NCI-H2196 treated with DMSO at 0.1 percent for 48 hours (cell line): ENCODE measurements at regions not wholly inside any gene's neighbourhood (a gene's known extent, or its start where the extent isn't known, plus 50 kb on each side); places are given as distances from the start of the nearest gene placed in this dataset.
"Not testable (repeated sequence)": the region's sequence is repeated elsewhere in the genome, so short reads cannot be mapped to it uniquely, and the experiment has no call there.

Experiments used
- DNase-seq: peaks from one replicate; lab custom pipeline; 2025; ENCODE audit not compliant: unreplicated experiment; lab: John Stamatoyannopoulos, UW

DNA sequence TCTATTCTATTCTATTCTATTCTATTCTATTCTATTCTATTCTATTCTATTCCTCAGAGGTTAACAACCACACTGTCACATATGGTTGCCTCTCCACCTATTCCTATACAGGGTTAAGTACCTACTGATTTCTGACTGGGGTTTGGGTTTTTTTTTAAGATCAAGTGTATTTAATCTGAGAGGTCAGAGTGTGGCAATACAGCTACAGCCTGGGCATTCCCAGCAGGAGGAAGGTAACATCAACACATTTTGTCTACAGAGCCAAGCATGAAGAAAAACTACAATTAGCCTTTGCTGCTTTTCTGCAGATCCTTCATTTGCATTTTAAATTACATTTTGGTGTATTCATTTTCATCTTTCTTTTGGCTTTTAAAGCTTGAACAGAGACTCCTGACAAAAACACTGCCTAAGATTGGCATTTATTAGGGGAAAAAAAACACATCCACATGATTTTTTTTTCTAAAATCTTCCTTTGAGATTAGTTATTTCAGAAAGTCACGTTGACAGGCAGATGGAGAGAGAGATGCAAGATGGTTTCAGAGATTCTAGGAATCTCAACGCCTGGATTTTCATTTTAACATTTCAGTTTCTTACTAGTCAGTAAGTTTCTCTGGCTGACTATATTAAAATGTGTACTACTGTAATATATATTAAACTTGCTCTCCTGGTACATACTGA lies 255.9 kb upstream of the TET2 start:
- no peak for DNase-seq

DNA sequence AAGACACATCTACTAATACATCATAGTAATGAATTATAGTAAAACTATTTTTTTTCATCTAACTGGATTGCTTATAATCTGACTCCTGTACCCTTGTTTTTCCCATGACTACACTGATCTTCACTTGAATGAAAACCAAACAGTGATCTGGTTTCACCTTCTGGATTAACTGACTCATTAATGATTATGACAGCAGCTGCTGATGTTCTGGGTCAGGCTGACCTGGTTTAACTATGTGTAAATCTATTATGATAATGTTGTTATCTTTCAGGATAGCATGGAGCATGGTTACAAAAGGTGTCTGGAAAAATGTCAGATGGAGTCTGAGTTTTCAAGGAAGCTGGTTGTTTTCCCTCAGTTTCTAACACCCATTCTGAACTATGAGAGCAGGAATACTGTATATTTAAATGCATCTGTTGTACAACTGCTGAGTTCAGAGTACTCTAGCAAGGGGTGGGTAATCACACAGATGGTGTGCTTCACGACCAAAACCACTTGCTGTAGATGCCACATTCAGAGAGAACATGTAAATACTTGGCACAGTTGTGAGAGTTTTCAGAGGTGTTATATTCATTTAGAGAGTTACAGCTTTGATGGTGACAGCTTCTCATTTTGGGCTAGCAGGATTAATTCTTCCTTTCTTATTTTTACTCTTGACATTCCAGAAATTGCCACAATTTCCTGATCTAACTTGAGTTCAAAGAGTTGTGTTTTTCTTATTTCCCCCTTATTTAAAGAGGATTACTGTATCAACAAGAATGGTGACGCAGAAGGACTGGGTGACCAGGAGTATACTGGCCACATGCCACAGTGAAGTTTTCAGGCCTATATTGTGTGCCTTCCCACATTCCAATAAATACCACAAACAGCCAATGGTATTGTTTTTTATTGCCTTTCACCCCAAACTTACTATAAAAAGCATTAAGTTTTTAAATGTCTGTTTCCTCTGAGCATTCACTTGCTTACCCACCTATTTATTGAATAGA lies 249.7 kb upstream of the TET2 start:
- no peak for DNase-seq

DNA sequence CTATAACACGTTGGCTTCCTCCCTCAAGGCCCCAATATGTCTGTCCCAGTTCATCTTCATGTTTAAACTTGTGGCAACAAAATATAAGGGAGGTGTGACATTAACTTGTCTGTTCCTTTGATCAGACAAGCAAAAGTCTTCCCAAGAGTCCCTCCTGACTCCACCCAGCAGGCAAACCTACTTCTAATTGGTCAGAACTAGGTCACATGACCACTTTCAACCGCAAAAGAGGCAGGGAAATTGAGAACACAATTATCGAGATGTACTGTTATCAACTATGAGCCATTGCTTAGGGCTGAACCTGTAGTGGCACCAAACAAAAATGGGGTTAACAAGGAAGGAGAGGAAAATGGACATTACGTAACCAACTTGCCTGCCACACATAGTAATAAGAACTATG lies 246.8 kb upstream of the TET2 start:
- DNase-seq: no peak

DNA sequence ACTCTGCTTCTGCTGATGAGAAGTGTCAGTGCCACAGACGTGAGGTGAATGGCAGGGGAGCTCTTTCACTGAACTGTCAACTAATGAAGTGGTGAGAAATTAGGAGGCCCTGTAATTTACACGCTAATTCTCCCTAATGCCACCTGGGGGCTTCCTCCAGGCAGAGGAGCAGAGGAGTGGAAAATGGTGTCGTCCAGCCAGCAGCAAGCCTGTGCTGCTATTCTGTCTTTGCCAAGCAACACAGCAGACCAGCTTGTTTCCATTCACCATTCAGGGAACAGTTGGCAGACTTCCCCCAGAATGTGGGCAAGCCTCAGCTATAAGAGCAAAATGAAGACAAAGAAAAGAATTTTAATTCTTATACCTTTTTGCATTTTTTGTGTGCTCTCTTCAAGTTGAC lies 245.2 kb upstream of the TET2 start:
- no peak for DNase-seq

DNA sequence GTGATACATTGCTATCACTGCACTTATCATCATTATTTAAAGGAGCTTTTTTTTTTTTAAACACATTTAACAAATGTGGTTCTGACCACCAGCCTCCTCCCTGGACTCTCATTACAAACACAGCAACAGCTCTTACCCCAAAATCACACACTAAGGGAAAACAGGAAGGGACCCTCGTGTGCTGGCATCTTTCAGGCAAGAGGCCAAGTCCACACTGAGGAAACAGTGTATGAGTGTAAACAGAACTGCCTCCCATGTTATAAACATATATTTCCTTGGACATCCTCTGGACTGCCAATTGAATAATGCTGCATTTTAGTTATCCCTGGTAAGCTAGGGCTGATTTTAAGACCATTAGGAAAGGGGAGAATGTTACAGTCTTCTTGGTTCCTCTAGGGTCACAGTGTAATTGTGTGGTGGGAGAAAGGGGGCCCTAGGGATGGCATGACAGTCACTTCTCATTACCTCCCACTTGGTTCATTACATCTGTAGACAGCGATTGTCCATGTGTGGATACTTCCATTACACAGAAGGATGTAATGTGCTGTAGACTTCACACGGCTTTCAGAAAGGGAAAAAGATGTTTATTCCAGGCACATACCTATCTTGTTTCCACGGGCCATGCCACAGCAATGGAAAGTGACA lies 244.6 kb upstream of the TET2 start:
- DNase-seq: no peak

DNA sequence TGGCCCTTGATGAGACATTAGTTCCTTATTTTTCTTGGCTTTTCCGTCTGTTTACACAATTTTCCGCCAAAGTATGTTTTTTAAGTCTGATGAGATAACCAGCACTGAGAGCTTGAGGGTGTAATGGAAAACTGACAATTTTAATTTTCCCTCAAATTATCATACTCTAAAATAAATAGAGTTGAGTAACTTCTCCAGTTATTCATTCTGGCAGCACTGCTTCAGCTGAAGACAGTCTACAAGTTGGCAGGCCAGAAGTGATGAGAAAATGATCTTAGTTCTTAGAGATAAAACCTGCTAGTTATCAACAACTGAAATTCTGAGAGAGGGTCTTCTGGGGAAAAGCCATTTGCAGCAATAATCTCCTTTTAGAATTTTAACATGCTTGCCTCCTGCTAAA lies 241.6 kb upstream of the TET2 start:
- no peak for DNase-seq

DNA sequence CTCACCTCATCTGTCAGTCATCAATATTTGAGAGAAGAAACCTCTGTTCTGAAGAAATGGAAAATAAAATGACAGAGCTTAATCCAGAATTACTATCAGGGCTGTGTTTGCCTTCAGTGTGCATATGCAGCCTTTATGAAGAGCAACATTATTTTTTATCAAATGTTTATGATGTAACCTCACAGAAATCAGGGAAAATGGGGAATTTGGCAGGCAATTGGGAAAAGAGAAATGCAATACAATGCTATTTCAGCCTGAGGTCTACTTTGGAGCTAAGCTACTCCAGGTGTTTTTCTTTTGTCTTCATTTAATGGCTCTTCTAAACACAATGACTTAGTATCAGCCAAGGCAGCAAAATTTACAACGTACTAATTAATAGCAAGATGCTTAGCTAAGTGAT lies 241.1 kb upstream of the TET2 start:
- no peak for DNase-seq

DNA sequence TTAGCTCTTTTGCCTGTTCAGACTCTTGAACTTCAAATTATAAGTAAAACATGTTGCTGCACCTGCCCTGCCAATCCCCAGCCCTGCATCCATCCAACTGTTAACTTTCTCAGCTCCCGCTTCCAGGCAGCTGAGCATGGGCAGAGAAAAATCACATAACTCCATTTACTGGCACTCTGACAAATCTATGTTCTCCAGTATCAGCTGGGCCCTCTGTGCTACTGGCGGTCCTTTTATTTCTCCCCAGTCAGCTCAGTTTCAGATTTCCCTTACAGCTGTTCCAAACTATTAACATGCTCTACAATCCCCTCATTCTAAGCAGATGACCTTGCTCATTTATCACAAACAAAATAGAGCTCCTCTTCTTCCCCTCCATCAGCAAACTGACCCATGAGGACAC lies 240.4 kb upstream of the TET2 start:
- DNase-seq: no peak

DNA sequence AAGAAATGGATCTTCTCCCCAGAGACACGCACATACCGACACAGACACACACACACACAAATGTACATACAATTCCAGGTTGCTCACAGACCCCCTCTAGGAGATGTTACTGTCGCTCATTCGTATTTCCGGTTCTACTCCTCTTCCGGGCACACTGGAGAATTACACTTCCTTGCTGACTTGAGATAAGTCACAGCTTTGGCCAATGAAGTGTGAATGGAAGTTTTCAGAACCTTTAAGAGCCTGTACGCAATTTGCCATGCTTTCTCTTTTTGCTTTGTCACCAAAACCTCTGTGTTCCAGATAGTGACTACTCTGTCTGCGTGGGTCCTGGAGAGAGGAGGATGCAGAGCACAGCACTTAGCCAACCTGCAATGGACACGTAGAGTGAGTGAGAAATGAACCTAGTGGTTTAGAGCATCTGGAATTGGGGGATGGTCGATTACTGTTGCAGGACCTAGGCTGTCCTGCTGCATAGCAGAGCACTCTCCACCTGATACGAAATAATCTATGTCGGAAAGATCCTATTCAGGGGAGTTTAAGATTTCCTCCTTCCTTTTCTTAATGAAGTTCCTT lies 239.5 kb upstream of the TET2 start:
- no peak for DNase-seq

DNA sequence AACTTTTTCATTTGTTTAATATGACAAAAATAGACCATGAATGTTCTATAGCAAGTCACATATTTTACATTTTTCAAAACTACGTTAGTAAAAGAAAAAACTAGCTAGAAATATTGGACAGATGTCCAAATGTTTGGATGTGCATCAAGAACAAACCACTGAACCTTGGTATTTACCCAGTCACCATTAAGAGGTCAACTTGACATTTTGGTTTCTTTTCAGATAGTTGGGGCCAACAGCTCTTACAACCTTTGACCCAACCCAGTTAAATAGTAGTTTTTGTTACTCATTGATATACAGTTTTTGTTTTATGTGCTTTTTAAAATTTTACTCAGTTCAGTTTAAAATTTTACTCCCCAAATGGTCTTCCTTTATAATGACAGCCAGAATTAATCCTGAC lies 238.7 kb upstream of the TET2 start:
- no peak for DNase-seq

DNA sequence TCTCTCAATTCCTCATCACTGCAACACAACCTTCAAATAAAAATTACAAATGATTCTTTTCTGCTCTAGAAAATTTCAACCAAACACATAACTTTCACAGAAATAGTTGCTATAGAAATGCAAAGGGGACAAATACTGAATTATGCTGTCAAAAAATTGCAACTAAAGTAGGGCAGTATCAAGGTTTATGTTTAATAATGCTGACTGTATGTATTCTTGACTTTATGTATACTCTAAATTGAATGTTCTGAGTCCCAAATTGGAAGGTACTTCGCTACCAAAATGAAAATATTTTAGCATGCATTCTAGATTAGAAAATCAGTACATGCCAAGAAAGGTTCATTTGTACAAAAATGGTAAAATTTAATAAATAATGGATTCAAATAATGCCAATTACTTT lies 237.3 kb upstream of the TET2 start:
- no peak for DNase-seq

DNA sequence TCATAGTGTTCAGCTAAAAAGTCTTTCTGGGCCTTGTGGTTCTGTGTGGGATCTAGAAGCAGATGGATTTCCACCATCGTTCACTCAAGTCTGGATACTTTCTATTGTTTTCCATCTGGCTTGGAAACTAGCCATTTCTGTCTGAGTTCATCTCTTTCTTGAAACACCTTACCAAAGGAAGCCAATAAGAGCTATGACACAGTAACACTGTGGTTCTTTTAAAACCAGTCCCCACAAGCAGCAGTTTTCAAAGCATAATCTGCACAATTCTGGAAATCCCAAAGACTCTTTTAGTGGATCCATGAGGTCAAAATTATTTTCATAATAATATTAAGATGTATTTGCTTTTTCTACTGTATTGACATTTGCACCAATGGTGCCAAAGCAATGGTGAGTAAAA lies 234.2 kb upstream of the TET2 start:
- DNase-seq: no peak

DNA sequence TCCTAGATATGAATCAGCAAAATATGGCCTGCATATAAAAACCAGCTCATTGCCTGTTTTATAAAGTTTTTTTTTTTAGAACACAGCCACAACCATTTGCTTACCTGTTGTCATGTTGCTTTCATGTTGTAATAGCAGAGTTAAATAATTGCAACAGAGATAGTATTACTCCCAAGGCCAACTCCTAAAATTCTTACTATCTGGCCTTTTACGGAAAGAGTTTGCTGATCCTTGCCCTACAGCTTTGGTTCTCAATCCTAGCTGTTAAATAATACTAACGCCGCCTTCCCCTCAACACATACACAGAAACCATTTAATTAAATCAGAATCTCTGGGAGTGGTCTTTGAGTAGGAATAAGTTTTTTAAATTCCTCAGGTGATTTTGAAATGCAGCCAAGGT lies 231.3 kb upstream of the TET2 start:
- DNase-seq: no peak

DNA sequence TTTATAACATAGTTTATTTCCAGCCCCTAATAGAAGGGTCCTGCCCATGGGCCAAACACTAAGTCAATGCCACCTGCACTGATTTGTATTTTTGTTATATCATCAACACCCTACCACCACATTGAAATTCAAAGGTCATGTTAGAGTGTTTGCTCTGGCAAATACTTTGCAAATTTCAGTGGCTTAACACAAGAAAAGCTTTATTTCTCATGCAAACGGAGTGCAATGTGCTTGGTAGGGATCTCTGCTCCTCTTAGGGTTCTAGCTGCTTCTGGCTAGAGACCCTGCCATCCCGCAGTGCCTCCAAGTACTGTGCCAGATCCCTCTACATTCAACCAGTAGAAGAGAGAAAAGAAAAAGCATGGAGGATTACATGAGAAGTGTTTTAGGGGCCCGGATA lies 230.8 kb upstream of the TET2 start:
- no peak for DNase-seq

DNA sequence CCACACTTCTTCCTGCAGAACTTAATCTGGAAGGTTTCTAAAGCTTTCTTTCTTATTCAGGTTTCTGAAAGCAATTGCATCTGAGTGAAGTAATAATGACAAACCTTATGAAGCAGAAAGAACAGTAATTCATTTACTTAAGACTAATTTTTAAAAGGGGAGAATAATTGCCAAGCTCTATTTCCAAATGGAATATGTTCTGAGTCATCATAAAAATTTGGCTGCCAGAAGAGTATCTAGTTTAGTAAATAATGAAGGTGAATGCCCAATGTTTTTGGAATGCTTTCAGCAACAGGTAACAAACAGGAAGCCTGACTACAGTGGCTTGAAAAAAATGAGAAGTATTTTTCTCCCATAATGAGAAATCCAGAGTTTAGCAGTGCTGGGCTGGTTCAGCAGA lies 227.3 kb upstream of the TET2 start:
- no peak for DNase-seq

DNA sequence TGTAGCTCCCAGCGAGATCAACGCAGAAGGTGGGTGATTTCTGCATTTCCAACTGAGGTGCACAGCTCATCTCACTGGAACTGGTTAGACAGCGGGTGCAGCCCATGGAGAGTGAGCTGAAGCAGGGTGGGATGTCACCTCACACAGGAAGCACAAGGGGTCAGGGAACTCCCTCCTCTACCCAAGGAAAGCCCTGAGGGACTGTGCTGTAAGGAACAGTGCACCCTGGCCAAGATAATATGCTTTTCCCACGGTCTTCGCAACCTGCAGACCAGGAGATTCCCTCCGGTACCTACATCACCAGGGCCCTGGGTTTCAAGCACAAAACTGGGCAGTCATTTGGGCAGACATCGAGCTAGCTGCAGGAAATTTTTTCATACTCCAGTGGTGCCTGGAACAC lies 216.4 kb upstream of the TET2 start:
- DNase-seq: no peak

DNA sequence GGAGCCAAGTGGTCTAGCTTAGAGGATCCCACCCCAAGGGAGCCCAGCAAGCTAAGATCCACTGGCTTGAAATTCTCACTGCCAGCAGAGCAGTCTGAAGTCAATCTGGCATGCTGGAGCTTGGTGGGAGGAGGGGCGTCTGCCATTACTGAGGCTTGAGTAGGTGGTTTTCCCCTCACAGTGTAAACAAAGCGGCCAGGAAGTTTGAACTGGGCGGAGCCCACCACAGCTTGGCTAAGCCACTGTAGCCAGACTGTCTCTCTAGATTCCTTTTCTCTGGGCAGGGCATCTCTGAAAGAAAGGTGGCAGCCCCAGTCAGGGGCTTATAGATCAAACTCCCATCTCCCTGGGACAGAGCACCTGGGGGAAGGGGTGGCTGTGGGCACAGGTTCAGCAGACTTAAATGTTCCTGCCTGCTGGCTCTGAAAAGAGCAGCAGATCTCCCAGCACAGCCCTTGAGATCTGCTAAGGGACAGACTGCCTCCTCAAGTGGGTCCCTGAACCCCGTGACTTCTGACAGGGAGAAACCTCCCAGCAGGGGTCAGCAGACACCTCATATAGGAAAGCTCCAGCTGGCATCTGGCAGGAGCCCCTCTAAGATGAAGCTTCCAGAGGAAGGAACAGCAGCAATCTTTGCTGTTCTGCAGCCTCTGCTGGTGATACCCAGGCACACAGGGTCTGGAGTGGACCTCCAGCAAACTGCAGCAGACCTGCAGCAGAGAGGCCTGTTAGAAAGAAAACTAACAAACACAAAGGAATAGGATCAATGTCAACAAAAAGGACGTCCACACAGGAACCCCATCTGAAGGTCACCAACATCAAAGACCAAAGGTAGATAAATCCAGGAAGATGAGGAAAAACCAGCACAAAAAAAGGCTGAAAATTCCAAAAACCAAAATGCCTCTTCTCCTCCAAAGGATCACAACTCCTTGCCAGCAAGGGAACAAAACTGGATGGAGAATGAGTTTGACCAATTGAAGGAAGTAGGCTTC lies 215.6 kb upstream of the TET2 start:
- not testable (repeated sequence) for DNase-seq

DNA sequence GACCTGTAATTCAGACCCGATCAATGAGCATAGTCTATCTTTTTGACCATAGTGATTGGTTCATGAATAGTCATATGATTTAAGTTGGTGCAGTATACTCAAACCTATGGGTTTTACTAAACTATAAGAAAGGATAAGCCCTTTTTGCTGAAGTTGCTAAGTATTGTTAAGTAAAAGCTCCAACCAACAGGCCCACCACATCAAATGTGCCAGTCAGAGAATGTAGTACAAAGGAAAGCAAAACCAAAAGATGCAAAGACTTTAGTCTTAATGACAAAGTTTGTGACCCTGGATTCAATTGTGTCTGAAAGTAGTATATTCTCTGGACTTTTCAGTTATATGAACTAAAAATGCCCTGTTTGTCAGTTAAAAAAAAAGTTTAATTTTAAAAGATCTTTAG lies 208.1 kb upstream of the TET2 start:
- no peak for DNase-seq

DNA sequence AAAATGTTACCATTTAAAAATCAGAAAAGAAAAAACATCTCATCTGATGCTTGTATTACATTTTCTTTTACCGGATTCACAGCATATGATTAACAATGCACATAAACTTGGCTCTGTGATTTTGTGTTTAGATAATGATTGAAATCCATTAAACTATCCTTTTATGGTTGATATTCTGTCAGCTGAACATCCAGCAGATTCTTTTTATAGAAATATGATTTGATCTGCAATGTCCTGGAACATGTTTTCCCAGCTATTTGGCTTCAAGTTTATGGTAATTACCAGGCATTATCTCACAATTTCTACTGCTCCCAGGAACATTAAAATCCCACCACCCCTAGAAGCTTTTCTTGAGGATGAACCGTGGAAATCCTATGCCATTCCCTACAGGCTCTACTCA lies 205.7 kb upstream of the TET2 start:
- DNase-seq: no peak

DNA sequence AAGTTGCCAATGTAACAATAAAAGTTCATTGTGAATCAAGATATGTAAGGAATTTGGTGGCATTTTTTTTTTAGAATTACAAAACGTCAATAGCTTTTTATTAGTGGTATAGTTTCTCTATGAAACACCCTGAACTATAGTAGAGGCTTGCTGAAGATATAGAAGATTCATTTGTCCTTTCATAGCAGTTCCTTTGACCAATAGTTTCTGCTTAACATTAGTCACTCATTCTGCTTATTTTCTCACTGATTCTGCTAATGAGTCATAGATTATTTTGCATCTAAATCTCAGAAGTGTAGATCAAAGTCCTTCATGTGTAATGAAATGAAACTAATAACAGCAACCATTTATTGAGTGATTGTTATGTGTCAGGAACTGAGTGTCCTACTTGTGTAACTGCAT lies 205.0 kb upstream of the TET2 start:
- no peak for DNase-seq
